Smooth muscle cell (in vitro differentiated cells): ENCODE measurements at regions not wholly inside any gene's neighbourhood (a gene's known extent, or its start where the extent isn't known, plus 50 kb on each side); places are given as distances from the start of the nearest gene placed in this dataset.
A peak's percentile ranks its signal among the peaks of the same experiment; 100 is the strongest.

Experiments used
- DNase-seq: peaks from one replicate; lab custom pipeline; 2025; ENCODE audit not compliant: unreplicated experiment; lab: John Stamatoyannopoulos, UW
- H2AFZ ChIP-seq: fragments of 200-600 bp; sonication (generic); 2 replicates; pipeline ENCODE4 v1.6.0; 2016; ENCODE audit warnings: antibody characterized with exemption, low read depth, mild to moderate bottlenecking
- H3F3A ChIP-seq: fragments of 200-600 bp; sonication (generic); 2 replicates; pipeline ENCODE4 v1.6.0; 2017; ENCODE audit warnings: antibody characterized with exemption, low read depth
- H3K27ac ChIP-seq: fragments of 200-600 bp; sonication (generic); 2 replicates; pipeline ENCODE4 v1.5.1; 2016; ENCODE audit warnings: low read depth, mild to moderate bottlenecking
- H3K27me3 ChIP-seq: fragments of 200-600 bp; sonication (generic); 2 replicates; pipeline ENCODE4 v1.6.1; 2016; ENCODE audit warnings: low read depth, mild to moderate bottlenecking
- H3K36me3 ChIP-seq: fragments of 200-600 bp; sonication (generic); 2 replicates; pipeline ENCODE4 v1.5.1; 2016; ENCODE audit warnings: low read depth
- H3K4me1 ChIP-seq: fragments of 200-600 bp; sonication (generic); 2 replicates; pipeline ENCODE4 v1.5.1; 2016; ENCODE audit warnings: low read depth
- H3K4me2 ChIP-seq: fragments of 200-600 bp; sonication (generic); 2 replicates; pipeline ENCODE4 v1.6.0; 2016; ENCODE audit warnings: mild to moderate bottlenecking
- H3K4me3 ChIP-seq: fragments of 200-600 bp; sonication (generic); 2 replicates; pipeline ENCODE4 v1.5.1; 2016; ENCODE audit warnings: mild to moderate bottlenecking
- H3K79me2 ChIP-seq: fragments of 200-600 bp; sonication (generic); 2 replicates; pipeline ENCODE4 v1.6.0; 2016; ENCODE audit warnings: low read depth, mild to moderate bottlenecking
- H3K9ac ChIP-seq: fragments of 200-600 bp; sonication (generic); 2 replicates; pipeline ENCODE4 v1.6.0; 2016; ENCODE audit warnings: low read depth
- H3K9me3 ChIP-seq: fragments of 200-600 bp; sonication (generic); replicated peaks from 2 replicates; pipeline ENCODE4 v1.5.1; 2016; ENCODE audit warnings: low read depth
- H4K20me1 ChIP-seq: fragments of 200-600 bp; sonication (generic); 2 replicates; pipeline ENCODE4 v1.6.0; 2016; ENCODE audit warnings: low read depth
- WGBS: methylation state at CpG from one replicate; pipeline ENCODE4 v1.1.7; 2016; ENCODE audit warnings: low lambda C conversion rate; 5-methylcytosine and 5-hydroxymethylcytosine counted together
- TF ChIP-seq, protein P1 (sequence below): fragments of 200-600 bp; sonication (generic); IDR thresholded peaks from 2 replicates; pipeline ENCODE4 v1.5.1; 2017; ENCODE audit warnings: borderline replicate concordance, mild to moderate bottlenecking, antibody characterized with exemption; ENCODE audit not compliant: insufficient read depth, poor library complexity, severe bottlenecking

- peak overlapping the region; percentile 47 for H2AFZ ChIP-seq
- H3K4me3 ChIP-seq = no peak overlapping the region
- DNase-seq = no peak
- WGBS = 36% methylated on average over 13 of the region's 13 CpGs
- no peaks in the 10 kb centered on the region for H3K9me3 ChIP-seq
- H3K27ac ChIP-seq = no peak overlapping the region
- no peak overlapping the region for H3K4me2 ChIP-seq
- no peaks in the 10 kb centered on the region for H3F3A ChIP-seq
- no peaks in the 10 kb centered on the region for H3K36me3 ChIP-seq
- no peaks in the 10 kb centered on the region for H3K4me1 ChIP-seq
- H4K20me1 ChIP-seq = no peaks in the 10 kb centered on the region
- H3K27me3 ChIP-seq = no peaks in the 10 kb centered on the region
- H3K79me2 ChIP-seq = no peaks in the 10 kb centered on the region
- TF ChIP-seq, protein P1, sequence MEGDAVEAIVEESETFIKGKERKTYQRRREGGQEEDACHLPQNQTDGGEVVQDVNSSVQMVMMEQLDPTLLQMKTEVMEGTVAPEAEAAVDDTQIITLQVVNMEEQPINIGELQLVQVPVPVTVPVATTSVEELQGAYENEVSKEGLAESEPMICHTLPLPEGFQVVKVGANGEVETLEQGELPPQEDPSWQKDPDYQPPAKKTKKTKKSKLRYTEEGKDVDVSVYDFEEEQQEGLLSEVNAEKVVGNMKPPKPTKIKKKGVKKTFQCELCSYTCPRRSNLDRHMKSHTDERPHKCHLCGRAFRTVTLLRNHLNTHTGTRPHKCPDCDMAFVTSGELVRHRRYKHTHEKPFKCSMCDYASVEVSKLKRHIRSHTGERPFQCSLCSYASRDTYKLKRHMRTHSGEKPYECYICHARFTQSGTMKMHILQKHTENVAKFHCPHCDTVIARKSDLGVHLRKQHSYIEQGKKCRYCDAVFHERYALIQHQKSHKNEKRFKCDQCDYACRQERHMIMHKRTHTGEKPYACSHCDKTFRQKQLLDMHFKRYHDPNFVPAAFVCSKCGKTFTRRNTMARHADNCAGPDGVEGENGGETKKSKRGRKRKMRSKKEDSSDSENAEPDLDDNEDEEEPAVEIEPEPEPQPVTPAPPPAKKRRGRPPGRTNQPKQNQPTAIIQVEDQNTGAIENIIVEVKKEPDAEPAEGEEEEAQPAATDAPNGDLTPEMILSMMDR = no peak
- H3K9ac ChIP-seq = no peak overlapping the region
These were observed 169.7 kb upstream of the APCDD1 start for GRCh38 chr18:10284540-10285282.

- no peaks in the 10 kb centered on the region for H3K9me3 ChIP-seq
- no peaks in the 10 kb centered on the region for H3K4me1 ChIP-seq
- H4K20me1 ChIP-seq = no peaks in the 10 kb centered on the region
- 92% methylated on average over 3 of the region's 3 CpGs for WGBS
- no peaks in the 10 kb centered on the region for H3K79me2 ChIP-seq
- H3K9ac ChIP-seq = no peak overlapping the region
- H3K36me3 ChIP-seq = no peaks in the 10 kb centered on the region
- no peak for DNase-seq
- H3K4me2 ChIP-seq = no peak overlapping the region
- H3F3A ChIP-seq = no peaks in the 10 kb centered on the region
- no peak overlapping the region for H3K27ac ChIP-seq
- no peaks in the 10 kb centered on the region for H3K27me3 ChIP-seq
- no peak overlapping the region for H3K4me3 ChIP-seq
- no peak overlapping the region for H2AFZ ChIP-seq
- TF ChIP-seq, protein P1 = no peak
These were observed 169.2 kb upstream of the APCDD1 start for GRCh38 chr18:10285283-10285640.

- Histone ChIP-seq H3K79me2 (no peaks in the 10 kb centered on the region), H3K4me2 (no peak overlapping the region), H3K36me3 (no peaks in the 10 kb centered on the region), H3F3A (no peaks in the 10 kb centered on the region), H3K4me1 (peaks cover 5% of the 10 kb centered on the region), H2AFZ (no peak overlapping the region), H4K20me1 (no peaks in the 10 kb centered on the region), H3K9me3 (no peaks in the 10 kb centered on the region), H3K4me3 (no peak overlapping the region), H3K9ac (no peak overlapping the region), H3K27me3 (no peaks in the 10 kb centered on the region), H3K27ac (no peak overlapping the region)
- WGBS = 73% methylated on average over 8 of the region's 8 CpGs
- TF ChIP-seq, protein P1 = no peak
- DNase-seq = no peak
These were observed 167.8 kb upstream of the APCDD1 start for GRCh38 chr18:10286580-10287150.

- no peak overlapping the region for H3K4me2 ChIP-seq
- H3K9ac ChIP-seq = no peak overlapping the region
- no peak overlapping the region for H3K4me3 ChIP-seq
- peaks cover under 1% of the 10 kb centered on the region for H3F3A ChIP-seq
- H3K27me3 ChIP-seq = no peaks in the 10 kb centered on the region
- no peaks in the 10 kb centered on the region for H4K20me1 ChIP-seq
- no peak overlapping the region for H2AFZ ChIP-seq
- no peak for DNase-seq
- no peak overlapping the region for H3K27ac ChIP-seq
- no peaks in the 10 kb centered on the region for H3K36me3 ChIP-seq
- WGBS = 87% methylated on average over 4 of the region's 4 CpGs
- H3K9me3 ChIP-seq = no peaks in the 10 kb centered on the region
- no peaks in the 10 kb centered on the region for H3K79me2 ChIP-seq
- TF ChIP-seq, protein P1 = no peak
- peaks cover 27% of the 10 kb centered on the region for H3K4me1 ChIP-seq
These were observed 165.2 kb upstream of the APCDD1 start for GRCh38 chr18:10289251-10289650.
